ENCODE measurements at regions not wholly inside any gene's neighbourhood (a gene's known extent, or its start where the extent isn't known, plus 50 kb on each side); places are given as distances from the start of the nearest gene placed in this dataset.
A peak's percentile ranks its signal among the peaks of the same experiment; 100 is the strongest.

DNA sequence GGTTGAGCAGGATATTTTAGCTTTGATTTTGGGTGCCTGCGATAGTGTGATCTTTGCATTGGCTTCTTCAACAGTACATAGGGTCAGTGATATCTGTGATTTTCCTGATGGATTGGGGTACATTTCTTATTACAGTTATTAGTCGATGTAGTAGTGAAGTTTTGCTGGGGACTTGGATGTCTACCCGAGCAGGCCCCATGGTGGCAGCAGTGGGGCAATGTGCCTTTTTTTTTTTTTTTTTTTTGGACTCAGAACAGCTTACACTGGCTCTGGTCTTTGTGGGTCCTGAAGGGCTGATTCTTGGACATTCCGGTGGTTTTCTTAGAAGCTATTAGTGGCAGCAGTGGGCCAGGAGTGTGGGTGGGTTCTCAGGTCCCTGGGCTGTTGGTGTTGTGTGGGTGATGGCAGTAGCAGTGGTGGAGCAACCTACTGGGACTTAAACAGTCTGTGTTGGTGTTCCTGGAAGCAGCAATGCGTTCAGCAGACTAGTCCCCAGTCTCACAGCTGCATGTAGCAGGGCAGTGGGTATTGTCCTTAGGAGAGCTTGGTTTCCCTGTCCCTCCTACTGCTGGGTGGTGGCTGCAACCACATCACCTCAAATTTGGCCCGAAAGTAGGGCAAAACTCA, 53.7 kb upstream of the SLC4A10 start:
- TF ChIP-seq, protein P1, sequence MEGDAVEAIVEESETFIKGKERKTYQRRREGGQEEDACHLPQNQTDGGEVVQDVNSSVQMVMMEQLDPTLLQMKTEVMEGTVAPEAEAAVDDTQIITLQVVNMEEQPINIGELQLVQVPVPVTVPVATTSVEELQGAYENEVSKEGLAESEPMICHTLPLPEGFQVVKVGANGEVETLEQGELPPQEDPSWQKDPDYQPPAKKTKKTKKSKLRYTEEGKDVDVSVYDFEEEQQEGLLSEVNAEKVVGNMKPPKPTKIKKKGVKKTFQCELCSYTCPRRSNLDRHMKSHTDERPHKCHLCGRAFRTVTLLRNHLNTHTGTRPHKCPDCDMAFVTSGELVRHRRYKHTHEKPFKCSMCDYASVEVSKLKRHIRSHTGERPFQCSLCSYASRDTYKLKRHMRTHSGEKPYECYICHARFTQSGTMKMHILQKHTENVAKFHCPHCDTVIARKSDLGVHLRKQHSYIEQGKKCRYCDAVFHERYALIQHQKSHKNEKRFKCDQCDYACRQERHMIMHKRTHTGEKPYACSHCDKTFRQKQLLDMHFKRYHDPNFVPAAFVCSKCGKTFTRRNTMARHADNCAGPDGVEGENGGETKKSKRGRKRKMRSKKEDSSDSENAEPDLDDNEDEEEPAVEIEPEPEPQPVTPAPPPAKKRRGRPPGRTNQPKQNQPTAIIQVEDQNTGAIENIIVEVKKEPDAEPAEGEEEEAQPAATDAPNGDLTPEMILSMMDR (conservative IDR thresholded peaks at IDR 0.05), result peak; percentile 38
- no peak for TF ChIP-seq EZH2 (IDR thresholded peaks at IDR 0.05; ENCODE audit: low read depth)

Data from PC-9 (cell line).